ENCODE measurements at regions not wholly inside any gene's neighbourhood (a gene's known extent, or its start where the extent isn't known, plus 50 kb on each side); places are given as distances from the start of the nearest gene placed in this dataset.
A peak's percentile ranks its signal among the peaks of the same experiment; 100 is the strongest.
"Not testable (repeated sequence)": the region's sequence is repeated elsewhere in the genome, so short reads cannot be mapped to it uniquely, and the experiment has no call there.

DNA sequence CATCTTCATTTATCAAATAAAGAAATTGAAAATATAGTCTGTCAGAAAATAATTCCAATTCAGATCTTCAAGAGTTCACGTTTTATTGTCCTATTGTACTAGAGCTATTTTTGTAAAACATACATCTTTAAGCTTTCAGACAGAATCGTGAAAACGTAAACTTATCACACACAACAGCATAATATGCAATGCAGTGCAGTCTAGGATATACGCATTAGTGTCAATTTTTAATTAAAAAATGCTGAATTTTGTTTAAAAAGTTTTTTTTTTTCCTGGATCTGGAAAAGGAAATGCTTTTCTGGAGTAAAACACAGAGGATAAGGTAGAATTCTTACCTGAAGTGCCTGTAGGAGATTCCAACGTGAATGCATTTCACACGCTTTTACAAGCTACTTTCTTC lies 458.2 kb upstream of the KLF6 start:
- no peak for DNase-seq (ENCODE audit: low read depth in 3 of 3, low spot score in 1 of 3)

GRCh38 chr10:4242561-4243035 lies 457.6 kb upstream of the KLF6 start:
- no peak for DNase-seq (ENCODE audit: low read depth in 3 of 3, low spot score in 1 of 3)

DNA sequence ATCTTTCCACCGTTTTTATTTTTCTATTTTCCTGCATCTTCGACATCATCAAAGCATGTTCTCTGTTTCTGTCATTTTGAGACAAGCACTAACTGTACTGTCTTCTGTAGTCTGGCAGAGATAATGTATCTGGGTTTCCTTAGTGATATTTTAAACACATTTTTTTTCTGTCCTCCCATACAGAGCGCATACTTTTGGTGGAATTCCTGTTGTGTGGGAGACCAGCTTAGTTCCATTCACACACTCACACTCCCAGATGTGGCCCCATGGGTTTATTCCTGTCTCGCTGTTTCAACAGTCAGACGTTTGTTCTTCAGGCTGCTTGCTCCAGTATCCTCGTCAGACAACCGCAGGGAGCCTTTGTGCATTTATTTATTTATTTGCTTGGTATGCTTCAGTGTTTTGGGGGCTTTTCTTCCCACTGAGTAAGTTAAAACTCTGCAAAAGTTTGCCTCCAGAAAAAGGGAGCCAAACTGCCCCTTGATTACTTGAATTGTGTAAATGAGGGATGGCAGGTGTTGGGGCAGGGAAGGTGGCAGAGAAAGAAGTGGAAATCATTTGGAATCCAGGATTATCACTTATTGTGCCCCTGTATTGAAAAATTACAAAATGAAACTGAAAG lies 456.8 kb upstream of the KLF6 start:
- no peak for DNase-seq (ENCODE audit: low read depth in 3 of 3, low spot score in 1 of 3)

DNA sequence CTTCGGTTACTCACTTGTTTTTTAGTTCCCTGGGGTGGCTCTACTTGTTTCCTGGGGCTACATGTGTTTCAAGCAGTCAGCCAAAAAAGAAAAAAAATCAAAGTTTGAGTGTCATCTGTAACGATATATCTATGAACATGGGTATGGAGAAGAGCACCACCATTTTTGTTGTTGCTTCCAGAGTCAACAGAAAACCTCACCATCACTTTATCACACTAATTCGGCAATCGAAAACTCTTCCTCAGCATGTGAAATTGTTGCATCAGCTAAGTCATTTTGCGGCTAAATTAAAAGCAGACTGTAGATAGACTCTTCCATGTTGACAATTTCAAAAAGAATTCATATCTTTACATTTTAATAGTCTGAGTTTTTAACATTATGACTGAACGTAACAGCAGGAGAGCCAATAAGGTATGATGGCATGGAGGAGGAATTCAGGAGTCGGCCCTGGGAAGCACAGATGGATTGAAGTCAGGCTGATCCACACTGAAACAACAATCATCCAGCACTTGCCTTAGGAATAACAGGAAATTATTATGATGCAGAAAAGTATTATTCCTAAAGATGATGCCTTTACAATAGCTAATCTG lies 455.7 kb upstream of the KLF6 start:
- DNase-seq (ENCODE audit: low read depth in 3 of 3, low spot score in 1 of 3), result no peak

DNA sequence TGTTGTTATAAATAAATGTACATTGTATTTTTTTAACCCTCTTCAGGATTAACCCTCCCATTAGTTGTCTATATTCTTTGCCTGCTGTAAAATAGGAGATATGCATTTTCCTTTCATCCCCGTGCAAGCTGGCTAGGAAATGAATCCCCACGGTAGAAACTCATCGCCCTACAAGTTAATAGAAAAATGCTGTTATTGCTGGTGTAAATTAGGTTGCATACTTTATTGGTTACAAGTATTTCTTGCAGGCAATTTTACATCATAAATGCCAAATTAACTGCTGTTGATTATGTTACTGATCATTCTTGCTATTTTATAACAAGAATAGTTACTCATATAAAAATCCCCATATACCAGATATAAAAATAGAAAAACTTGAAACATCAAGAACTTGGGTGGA lies 454.2 kb upstream of the KLF6 start:
- no peak for DNase-seq (ENCODE audit: low read depth in 3 of 3, low spot score in 1 of 3)

DNA sequence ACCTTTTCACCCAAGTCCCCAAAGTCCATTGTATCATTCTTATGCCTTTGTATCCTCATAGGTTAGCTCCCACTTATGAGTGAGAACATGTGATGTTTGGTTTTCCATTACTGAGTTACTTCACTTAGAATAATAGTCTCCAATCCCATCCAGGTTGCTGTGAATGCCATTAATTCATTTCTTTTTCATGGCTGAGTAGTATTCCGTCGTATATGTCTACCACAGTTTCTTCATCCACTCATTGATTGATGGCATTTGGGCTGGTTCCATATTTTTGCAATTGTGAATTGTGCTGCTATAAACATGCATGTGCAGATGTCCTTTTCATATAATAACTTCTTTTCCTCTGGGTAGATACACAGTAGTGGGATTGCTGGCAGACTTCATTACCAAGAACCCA lies 451.9 kb upstream of the KLF6 start:
- not testable (repeated sequence) for DNase-seq (ENCODE audit: low read depth in 3 of 3, low spot score in 1 of 3)

DNA sequence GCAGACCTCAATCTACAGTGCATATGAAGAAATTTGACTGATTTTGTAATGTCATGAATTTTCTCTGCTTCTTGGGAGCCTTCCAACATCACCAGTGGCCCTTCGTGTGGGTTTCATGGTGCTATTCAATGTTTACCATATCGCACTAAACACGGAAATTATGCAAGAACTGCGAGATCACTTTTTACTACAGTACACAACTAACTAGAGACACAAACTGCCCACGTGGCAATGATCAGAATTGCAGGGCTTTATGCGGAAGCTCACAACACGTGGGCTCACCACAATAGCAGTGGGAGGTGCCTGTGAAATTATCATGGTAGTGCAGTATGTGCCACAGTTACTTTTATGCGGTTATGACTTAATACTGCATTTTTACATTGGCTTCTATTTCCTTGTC lies 449.7 kb upstream of the KLF6 start:
- peak in 1 of 3 donors; percentile 3 for DNase-seq (ENCODE audit: low read depth in 3 of 3, low spot score in 1 of 3)

DNA sequence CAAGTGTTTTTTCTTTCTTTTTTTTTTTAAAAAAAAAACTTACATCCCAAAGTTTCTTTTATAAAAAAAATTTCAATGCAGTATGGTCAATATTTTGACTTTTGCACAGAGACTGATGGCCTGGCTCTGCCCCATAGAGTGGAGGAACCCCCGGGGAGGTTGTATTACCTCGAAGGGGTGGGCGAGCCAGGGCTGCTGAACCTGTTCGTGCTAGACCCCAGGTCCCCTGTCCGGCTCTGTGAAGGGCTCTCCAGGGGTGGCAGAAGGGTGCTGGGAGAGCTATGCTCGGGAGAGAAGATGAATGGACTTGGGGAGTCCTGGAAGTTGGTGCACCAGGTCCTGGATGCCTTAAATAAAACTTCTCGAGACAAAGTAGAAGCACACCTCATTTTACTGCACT lies 446.4 kb upstream of the KLF6 start:
- DNase-seq (ENCODE audit: low read depth in 3 of 3, low spot score in 1 of 3), result no peak

GRCh38 chr10:4230036-4230435 lies 445.0 kb upstream of the KLF6 start:
- no peak for DNase-seq (ENCODE audit: low read depth in 3 of 3, low spot score in 1 of 3)

DNA sequence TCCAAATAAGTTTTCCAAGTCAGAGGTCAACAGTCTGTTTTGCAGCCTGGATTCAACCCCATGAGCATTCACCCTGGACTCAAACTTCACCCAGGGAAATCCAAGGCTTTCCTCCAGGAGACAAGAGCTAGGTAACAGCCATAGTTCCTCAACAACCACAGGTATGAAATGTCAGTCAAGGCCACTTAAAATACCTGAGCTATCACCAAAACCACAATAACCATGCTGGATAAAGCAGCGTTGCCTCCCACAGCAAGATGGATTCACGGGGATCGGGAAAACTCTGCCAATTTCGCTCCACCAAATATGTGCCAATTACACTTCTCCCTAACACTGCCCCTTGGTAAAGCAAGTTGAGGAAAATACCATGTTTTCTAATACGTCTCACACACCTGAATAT lies 444.1 kb upstream of the KLF6 start:
- no peak for DNase-seq (ENCODE audit: low read depth in 3 of 3, low spot score in 1 of 3)

- DNase-seq (ENCODE audit: low read depth in 3 of 3, low spot score in 1 of 3), result no peak
Observed at GRCh38 chr10:4227586-4227985, 442.6 kb upstream of the KLF6 start.

DNA sequence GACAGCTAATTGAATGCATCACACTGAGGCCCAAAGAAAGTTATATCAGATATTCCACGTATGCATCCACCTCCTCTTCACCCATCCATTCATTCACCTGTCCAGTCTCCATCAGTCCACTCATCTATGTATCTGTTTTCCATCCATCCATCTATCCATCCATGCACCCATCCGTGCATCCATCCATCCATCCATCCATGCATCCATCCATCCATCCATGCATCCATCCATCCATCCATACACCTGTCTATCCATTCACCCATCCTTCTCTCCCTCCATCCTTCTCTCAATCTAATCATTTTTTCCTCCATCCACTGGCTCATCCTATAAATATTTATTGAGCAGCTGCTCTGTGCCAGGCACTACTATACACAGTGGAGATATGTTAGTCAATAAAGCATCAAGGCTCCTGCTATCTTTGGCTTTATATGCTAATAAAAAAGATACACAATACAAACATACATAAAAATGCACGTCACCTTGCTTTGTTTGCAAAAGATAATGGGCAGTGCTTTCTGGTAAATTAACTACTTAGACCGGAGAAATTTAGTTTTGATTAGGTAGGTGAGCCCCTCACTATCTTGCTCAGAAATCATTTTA lies 442.0 kb upstream of the KLF6 start:
- DNase-seq (ENCODE audit: low read depth in 3 of 3, low spot score in 1 of 3), result no peak

DNA sequence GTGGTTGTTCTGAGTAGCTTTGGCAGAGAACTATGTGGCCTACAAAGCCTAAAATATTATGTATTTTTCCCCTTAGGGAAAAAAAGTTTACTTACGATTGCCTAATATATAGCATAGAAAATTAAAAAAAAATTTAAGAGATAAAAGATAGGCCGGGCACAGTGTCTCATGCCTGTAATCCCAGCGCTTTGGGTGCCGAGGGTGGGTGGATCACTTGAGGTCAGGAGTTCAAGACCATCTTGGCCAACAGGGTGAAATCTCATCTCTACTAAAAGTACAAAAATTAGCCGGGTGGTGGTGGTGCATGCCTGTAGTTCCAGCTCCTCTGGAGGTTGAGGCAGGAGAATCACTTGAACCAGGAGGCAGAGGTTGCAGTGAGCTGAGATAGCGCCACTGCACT lies 439.2 kb upstream of the KLF6 start:
- DNase-seq (ENCODE audit: low read depth in 3 of 3, low spot score in 1 of 3), result no peak

DNA sequence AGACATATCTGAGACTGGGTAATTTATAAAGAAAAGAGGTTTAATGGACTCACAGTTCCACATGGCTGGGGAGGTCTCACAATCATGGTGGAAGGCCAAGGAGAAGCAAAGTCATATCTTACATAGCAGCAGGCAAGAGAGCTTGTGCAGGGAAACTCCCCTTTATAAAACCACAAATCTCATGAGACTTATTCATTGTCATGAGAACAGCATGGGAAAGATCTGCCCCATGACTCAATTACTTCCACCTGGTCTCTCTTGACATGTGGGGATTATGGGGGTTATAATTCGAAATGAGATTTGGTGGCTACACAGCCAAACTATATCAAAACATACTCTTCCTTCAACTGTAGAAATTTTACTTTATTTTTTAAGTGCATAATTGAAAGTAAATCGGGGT lies 436.3 kb upstream of the KLF6 start:
- DNase-seq (ENCODE audit: low read depth in 3 of 3, low spot score in 1 of 3), result not testable (repeated sequence)

- DNase-seq (ENCODE audit: low read depth in 3 of 3, low spot score in 1 of 3), result no peak
Observed at GRCh38 chr10:4219901-4220300, 434.9 kb upstream of the KLF6 start.

DNA sequence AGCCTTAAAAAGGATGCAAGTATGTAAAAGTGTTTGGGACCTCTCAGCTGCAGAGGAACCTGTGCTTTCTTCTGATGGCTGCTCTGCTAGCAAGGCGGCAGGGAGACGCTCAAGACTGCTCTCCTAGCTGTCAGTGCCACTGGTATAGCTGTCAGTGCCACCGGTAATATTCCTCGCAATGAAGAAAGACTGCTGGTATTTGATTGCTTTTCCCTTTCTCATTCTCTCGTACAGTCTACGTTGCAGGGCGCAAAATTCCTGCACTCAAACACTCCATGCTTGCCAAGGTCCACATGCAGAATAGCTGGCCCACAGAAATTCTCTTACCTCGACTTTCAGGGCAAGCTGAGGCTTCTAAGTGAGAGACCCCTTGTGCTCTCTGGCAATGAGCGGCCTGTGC lies 432.6 kb upstream of the KLF6 start:
- no peak for DNase-seq (ENCODE audit: low read depth in 3 of 3, low spot score in 1 of 3)

DNA sequence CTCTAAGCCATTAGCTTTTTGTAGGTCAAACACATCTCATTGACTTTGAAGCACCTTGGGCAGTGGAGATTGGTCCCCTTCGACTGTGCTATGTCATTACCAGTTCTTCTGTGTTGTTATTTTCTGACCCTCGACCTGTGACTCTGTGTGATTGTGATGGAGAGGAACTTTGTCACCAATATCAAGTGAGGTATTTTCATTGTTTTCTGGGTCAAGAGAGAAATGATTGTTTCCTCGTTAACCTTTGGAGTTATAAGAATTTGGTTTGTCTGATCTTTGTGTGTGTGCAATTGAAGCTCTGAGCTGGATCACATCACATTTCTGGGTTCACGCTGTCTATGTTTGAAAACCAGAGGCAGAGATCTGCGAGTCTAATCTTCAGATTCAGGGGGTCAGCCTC lies 432.2 kb upstream of the KLF6 start:
- no peak for DNase-seq (ENCODE audit: low read depth in 3 of 3, low spot score in 1 of 3)

GRCh38 chr10:4216726-4217125 lies 431.7 kb upstream of the KLF6 start:
- no peak for DNase-seq (ENCODE audit: low read depth in 3 of 3, low spot score in 1 of 3)

DNA sequence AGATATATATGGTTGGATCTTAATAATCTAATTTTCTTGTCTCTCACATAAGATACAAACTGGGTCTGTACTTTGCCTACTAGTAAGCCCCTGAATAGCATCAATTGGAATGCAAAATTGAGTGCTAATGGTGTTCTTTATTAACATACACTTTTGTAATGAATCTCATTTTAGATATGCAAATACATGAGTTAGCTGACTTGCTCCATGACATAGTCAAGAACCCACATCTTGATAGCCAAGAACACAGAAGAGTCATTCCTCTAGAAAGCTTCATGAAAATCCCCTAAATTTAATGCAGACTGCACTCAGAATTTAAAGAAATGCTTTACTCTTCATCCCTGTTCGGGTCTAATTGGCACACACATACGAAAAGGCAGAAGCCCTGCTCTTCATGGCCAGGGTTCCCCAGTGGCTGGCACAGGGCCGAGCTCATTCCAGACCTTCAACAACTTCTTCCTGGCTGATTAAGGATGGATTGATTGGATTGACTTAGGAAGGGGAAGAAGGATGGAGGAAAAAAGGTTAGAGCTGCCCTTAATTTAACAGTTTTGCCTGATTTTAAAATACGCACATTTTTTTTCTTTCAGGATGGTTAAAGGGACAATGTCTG lies 431.1 kb upstream of the KLF6 start:
- no peak for DNase-seq (ENCODE audit: low read depth in 3 of 3, low spot score in 1 of 3)

DNA sequence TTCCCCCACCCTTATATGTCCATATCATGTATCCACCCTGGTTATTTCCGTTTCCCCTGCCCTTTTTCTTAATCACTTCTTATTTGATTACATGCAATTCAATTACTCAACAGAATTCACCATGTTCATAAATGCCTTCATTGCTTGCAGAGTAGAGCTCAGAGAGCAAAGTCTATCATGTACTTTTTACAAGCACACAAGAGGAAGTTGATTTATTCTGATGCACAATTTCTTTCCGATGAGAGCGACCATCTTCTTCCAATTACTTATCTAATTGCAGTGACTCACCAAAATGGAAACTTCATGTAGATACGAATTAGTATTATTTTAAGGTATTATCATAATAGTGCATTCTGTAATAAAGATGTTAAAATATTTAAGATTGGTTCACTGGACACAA lies 430.5 kb upstream of the KLF6 start:
- DNase-seq (ENCODE audit: low read depth in 3 of 3, low spot score in 1 of 3), result no peak

DNA sequence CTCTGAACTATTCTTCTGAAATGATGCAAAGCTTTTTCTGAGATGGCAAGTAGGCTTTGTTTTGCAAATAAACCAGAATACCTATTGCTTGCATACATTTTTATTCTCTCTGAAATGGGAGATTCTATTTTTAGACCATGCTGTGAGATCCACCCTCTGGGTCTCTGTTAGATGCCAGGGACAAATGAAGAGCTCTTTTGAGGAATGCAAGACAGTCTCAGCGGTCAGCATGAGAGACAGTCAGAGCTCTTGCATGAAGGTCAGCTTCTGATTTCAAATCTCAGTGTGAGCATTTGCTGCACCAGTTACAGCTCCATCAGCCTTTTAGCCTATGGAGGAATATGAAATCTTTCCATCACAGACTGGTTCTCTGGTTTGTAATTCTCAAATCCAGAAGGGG lies 429.9 kb upstream of the KLF6 start:
- no peak for DNase-seq (ENCODE audit: low read depth in 3 of 3, low spot score in 1 of 3)

DNA sequence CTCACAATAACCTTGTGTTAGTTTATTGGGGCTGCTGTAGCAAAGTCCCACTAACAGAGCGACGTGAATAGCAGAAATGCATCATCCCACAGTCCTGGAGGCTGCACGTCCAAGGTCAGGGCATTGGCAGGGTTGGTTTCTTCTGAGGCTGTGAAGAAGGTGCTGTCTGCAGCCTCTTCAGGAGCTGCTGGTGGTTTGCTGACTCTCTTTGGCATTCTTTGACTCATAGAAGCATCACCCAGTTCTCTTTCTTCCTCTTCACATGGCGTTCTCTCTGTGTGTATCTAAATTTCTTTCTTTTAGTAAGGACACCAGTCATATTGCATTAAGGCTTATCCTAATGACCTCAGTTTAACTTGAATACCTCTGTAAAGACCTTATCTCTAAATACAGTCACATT lies 428.4 kb upstream of the KLF6 start:
- no peak for DNase-seq (ENCODE audit: low read depth in 3 of 3, low spot score in 1 of 3)

Data from stimulated activated CD4-positive, alpha-beta T cell treated with anti-CD3 and anti-CD28 coated beads, TNF-alpha, amount 100 ng/mL, for 1 hour (primary cell).